Medulla oblongata (tissue), 1 donor: ENCODE measurements at regions not wholly inside any gene's neighbourhood (a gene's known extent, or its start where the extent isn't known, plus 50 kb on each side); places are given as distances from the start of the nearest gene placed in this dataset.
"Not testable (repeated sequence)": the region's sequence is repeated elsewhere in the genome, so short reads cannot be mapped to it uniquely, and the experiment has no call there.

Source experiments
- DNase-seq: peaks from one replicate; pipeline ENCODE4 v3.0.0-alpha.2; 2015; ENCODE audit errors: extremely low spot score

- DNase-seq = no peak
Measured at GRCh38 chr4:177948853-177949252, 506.6 kb upstream of the AGA start.

GRCh38 chr4:177951026-177951425 lies 508.8 kb upstream of the AGA start:
- no peak for DNase-seq

DNA sequence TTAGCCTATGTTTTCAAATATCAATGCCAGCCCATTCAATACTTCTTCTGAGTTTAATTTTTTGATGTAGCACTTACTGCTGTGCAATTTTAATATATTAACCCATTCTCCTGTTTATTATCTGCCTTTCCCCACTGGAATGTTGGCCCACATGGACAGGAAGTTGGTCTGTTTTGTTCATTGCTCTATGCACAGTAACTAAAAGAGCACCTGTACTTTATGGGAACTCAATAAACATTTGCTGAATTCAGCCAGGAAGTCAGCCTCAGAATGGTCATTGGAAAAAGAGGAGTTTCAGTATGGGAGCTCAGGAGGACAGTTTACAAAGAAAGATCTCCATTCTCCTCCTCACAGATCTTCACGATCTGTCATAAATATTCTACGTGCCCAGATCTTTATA lies 510.5 kb upstream of the AGA start:
- no peak for DNase-seq

DNA sequence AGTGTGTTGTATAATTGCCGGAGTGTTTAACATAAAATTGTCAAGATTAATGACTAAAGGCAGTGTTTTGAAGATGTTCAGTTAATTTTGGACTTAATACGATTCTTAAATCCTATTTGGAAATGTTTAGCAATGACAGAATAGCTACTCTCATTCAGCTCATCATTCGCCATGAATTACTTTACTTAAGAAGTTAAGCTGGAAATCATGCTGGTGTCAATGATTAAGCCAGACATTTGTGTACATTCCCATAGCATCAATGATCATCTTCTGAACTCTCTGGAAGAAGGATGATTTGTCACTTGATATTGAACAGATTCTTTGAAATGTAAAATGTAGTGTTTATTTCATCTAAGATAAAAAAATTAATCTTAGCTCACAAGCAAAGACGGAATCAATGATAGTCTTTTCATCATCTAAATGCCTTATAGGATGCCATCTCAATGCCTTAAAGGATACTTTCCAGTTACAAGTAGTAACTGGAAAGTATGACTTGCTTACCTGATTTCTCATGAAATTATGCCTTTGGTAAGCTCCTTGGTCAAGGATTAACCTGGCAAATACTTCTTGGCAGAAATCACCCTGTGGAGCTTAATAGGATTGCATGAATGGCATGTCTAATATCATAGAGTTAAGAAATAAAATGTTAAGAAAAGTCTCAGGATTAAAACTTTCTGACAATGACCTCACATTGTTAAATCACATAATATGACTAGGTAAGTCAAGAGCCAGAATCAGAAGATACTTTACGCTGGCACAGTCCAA lies 515.5 kb upstream of the AGA start:
- DNase-seq = no peak

DNA sequence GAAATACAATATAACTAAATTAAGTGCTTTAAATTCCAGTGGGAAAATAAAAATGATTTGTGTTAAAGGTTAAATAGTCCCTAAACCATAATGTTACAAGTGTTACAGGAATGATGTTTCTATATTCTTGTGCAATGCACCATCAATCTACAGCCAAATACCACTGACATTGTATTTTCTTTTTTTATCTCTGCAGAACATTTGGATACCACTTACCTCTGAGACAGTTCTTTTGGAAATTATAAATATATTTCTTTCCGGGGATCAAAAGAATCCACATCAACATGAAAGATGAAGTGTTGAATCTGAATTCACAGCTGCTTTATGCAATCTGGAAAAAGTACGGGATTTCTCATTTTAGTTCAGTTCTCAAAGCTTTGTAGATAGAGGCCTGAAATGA lies 518.3 kb upstream of the AGA start:
- DNase-seq = no peak

- no peak for DNase-seq
Measured at GRCh38 chr4:177961761-177962380, 519.6 kb upstream of the AGA start.

DNA sequence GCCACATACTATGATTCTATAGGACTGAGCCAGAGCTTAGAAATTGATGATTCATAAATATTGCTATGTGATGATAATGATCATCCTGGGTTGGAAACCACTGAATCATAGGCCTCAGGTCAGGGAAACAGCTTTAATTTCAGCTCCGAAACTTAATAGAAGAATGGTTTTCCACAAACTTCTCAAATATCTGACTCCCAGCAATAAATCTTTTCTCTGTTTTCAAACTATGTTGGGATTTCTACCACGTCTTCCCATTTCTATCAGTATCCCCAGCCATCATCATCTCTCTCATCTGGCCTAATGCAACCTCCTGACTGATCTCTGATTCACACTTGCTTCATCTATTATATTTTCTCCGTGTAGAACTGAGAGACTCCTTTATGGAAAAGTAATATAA lies 521.8 kb upstream of the AGA start:
- no peak for DNase-seq

- no peak for DNase-seq
Measured at GRCh38 chr4:177964693-177965168, 522.5 kb upstream of the AGA start.

DNA sequence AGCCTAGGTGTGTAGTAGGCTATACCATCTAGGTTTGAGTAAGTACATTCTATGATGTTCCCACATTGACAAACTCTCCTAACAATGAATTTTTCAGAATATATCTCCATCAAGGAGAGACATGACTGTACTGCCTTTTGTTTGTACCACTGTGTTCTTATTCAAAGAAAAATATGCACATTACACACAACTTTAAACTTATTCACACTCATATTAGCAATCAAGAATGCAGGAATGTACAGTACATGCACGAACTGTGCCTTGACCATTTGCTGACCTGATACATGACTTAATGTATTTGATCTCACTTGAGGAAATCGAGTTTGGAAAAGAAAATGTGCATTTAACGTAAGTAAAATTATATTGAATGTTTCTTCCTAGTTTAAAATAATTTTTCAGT lies 525.1 kb upstream of the AGA start:
- DNase-seq = no peak

DNA sequence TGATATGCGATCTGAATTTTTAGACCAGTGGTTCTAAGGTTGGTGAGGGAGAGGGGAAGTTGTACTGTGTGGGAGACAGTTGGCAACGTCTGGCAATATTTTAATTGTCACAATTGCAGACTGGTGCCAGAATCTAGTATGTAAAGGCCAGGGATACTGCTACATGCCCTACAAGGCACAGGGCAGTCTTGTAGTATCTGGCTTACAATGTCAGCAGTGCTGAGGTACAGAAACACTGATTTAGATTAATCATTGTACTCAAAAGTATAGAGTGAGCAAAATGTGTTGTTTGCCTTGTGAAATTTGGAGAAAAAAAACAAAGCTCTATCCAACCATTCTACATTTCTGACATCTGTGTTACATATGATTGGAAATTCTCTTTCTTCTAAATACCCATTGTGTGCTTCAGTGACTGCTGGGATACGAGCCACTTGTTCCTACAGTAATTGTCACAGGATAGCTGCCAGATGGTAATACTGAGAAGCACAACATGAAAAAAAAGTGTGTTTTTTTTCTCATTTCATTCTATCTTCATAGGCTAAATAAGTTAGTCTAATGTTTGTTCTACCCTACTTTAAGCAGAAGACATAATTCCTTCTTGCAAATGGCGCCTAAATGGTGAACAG lies 526.7 kb upstream of the AGA start:
- DNase-seq = no peak

- DNase-seq = no peak
Measured at GRCh38 chr4:177974461-177974860, 532.2 kb upstream of the AGA start.

DNA sequence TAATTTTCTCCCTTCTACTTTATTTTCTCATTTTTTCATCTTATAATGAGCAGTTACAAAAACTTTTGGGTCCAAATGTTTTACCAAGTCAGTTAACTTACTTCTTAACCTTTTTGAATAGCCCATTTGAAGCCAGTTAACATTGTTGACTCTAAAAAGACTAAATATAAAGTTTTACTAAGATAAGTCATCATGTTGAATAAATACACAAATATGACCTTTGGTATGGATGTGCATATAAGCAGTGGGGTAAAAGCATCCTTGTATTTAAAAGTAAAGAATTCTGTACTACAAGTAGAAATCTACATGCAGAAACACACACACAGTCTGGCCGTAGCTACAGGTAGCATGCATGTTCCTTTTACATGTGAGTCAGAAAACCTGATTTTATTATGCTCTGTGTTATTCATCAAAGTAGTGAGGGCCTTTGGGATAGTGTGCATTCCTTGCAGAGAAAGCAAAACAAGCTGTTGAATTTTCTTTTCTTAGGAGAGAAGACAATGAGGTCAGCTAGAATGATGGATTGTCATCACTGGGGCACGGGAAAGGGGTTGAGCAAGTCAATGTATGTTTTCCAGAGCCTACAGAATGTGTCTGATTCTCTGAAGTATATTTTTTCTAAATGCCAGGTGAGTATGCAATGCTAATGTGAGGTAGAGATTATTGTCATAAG lies 533.2 kb upstream of the AGA start:
- DNase-seq = no peak

- DNase-seq = no peak
Measured at GRCh38 chr4:177986236-177986635, 544.0 kb upstream of the AGA start.

DNA sequence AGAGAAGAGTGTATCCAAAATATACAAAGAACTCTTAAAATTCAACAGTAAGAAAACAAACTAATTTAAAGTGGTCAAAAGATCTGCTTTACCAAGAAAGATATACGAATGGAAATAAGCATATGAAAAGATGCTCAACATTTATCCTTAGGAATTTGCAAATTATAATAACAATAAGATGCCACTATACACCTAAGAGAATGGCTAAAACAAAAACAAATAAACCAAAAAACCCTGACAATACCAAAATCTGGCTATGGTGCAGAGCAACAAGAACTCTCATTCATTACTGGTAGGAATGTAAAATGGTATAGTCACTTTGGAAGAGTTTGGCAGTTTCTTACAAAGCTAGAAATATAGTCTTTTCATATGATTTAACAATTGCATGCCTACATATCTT lies 545.7 kb upstream of the AGA start:
- no peak for DNase-seq

DNA sequence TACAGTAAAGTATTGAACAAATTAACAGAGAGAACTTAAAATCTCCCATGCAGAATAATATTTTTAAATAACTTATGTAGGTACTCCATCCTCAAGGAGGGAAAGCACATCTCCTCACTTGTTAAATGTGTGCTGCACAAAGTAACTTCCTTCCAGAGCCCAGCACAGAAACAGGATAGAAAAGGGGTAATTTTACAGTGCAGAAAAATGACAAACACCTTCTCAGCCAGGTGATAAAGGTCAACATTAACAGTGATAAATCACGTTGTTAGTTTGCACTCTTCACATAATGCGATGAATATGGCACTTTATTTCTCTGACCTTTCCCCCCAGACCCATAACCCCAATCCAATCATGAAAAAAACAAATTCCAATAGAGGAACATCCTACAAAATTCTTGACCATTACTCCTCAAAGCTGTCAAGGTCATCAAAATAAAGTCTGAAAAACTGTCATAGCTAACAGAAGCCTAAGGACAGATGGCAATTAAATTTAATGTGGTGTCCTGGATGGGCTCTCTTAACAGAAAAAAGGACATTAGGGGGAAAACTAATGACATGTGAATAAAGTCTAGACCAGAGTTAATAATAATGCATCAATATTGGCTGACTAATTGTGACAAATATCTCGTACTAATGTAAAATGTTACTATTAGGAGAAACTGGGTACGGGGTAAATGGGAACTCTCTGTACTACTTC lies 547.4 kb upstream of the AGA start:
- DNase-seq = no peak

DNA sequence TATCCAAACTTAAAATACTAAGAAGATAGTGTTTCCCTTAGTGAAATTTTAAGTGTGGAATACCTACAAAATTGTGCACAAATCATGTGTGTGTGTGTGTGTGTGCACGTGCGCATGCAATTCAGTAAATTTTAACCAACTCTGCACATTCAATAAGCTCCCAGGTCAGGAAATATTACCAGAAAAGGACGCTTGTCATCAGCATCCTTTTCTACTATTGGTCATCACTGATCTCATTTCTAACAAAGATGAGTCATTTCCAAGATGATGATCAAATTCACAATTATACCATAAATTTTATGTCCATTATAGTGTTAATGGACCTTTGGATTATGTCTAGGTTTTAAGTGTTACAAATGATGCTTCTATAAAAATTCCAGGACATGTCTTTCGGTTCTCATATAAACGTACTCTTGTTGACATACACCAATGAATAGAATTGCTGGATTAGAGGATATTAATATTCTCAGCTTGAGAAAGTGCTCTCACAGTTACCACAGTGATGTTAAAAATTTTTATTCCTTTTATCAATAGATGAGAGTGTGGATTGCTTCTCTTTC lies 560.9 kb upstream of the AGA start:
- no peak for DNase-seq

GRCh38 chr4:178010596-178010995 lies 568.4 kb upstream of the AGA start:
- DNase-seq = no peak

DNA sequence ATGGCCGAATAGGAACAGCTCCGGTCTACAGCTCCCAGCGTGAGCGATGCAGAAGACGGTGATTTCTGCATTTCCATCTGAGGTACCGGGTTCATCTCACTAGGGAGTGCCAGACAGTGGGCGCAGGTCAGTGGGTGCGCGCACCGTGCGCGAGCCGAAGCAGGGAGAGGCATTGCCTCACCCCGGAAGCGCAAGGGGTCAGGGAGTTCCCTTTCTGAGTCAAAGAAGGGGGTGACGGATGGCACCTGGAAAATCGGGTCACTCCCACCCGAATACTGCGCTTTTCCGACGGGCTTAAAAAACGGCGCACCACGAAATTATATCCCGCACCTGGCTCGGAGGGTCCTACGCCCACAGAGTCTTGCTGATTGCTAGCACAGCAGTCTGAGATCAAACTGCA lies 572.8 kb upstream of the AGA start:
- DNase-seq = not testable (repeated sequence)

- DNase-seq = no peak
Measured at GRCh38 chr4:178026999-178027398, 584.8 kb upstream of the AGA start.

DNA sequence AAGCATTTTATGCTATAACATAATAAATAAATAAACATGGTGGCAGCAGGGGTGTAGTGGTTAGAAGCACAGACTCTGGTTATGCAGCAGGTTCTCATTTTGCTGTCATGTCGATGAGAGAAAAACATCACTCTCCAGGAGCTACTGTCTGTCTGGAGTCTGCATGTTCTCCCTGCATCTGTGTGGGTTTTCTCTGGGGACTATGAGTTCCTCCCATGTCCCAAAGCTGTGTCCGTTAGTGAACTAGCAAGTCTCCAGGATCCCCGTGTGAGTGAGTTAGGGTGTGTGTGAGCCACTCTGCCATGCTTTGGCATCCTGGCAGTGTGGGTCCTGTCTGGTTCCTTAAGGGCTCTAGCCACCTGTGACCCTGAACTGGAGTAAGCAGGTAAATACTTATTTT lies 585.6 kb upstream of the AGA start:
- no peak for DNase-seq

GRCh38 chr4:178028481-178028880 lies 586.2 kb upstream of the AGA start:
- DNase-seq = no peak
